GM15510 (cell line): ENCODE measurements at regions not wholly inside any gene's neighbourhood (a gene's known extent, or its start where the extent isn't known, plus 50 kb on each side); places are given as distances from the start of the nearest gene placed in this dataset.

Source experiments
- POLR2A ChIP-seq: IDR thresholded peaks from 3 replicates; pipeline ENCODE4 v1.6.1; 2011; ENCODE audit warnings: borderline replicate concordance; ENCODE audit not compliant: insufficient read length; ENCODE audit errors: extremely low read depth

DNA sequence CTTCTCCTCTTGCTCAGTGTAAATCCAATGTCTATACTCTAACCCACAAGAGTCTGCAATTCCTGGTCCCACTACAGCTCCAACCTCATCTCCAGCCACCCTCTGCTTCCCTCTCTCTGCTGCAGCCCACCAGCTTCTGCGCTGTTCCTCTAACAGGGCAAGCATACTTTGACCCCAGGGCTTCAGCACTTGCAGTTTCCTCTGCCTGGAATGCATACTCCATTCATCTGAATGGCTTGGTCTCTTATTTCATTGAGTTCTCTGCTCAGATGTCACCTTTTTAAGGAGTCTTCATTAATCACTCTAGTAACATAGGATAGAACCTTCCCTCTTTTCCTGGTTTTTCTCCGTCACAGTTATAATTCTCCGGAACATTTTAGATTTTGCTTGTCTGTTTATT, 141.6 kb downstream of the BUD13 start:
- TF ChIP-seq POLR2A: no peak

DNA sequence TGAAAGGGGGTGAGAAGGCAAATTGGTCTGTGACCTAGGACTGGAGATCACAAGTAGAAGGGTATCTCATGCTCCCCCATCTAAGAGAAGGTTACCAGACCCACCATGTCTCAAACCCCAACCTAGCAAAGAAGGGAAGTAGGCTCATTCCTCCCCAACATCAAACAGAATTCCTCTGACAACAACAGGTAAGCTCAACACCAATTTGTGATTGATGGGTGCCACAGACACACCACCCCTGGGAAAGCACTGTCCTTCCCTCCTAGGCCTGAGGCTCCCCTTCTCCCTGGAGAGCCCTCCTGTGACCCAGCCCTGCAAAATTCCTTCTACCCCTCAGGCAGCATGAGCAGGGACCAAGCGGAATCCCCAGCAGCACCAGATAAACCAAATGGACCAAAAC, 154.3 kb downstream of the BUD13 start:
- TF ChIP-seq POLR2A: no peak

DNA sequence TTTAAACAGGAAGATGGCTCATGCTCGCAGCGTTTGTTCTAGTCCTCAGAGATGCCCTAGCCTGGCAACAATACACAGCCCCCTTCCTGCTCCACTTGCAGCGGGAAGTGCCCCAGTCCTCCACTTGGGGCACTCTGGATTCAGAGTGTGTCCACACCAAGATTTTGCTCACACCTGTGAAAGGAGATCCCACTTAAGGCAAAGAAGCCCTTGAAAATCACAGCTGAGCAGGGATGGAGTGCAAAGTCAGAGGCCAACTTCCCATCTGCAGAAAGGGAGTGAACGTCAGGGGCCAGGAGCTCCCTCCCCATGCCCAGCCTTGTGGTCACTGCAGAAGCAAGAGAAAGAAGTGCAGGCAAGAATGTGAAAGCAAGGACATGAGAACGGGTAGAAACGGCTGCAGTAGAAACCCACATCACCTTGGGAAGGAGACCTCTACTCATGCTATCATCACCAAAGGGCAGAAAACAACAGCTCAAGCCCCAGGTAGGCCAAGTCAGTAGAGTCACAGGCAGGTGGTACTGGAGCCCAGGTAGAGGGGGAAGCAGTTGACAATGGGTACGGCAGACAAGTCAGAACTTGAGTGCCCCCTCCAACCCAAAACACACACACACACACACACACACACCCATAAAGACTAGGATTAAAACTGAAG, 157.4 kb downstream of the BUD13 start:
- no peak for TF ChIP-seq POLR2A

DNA sequence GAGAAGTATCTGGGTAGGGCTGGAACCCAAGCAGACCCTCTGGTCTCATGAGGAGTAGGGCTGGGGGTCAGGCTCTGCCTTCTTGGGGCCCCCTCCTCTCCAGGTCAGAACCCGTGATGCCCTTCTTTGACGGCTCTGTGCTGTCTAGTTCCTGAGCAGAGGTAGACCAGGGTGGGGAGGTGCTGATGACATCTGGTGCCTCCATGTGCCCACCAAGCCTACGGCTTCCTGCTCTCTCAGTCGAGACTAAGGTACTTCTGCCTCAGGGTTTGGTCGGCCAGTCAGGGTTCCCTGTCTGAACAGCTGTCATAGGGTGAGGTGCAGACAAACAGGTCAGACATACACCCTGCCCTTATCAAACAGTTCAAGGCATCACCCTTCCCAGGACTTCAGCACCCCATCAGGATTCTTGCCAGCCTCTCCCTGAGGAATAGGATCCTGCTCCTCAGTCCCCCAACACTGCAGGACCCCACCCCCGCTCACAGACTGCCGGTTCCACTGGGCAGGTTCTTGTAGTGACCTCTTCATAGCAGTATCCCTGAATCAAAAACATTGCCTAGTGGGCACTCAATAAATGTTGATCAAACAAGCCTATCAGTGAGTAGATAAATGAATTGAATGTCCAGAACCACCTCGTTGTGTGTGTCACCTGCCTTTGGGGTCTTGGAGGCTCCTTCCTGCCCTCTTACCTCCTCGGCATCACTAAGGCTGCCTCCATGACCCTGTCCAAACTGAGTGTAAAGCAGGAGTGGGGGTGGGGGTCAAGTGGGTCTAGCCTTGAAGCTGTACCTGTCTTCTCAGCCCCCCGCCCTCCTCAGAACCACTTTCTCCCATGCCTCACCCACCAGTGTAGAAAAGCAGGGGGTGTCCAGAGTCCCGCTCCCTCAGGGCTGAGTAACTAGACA, 158.2 kb downstream of the BUD13 start:
- TF ChIP-seq POLR2A: no peak

DNA sequence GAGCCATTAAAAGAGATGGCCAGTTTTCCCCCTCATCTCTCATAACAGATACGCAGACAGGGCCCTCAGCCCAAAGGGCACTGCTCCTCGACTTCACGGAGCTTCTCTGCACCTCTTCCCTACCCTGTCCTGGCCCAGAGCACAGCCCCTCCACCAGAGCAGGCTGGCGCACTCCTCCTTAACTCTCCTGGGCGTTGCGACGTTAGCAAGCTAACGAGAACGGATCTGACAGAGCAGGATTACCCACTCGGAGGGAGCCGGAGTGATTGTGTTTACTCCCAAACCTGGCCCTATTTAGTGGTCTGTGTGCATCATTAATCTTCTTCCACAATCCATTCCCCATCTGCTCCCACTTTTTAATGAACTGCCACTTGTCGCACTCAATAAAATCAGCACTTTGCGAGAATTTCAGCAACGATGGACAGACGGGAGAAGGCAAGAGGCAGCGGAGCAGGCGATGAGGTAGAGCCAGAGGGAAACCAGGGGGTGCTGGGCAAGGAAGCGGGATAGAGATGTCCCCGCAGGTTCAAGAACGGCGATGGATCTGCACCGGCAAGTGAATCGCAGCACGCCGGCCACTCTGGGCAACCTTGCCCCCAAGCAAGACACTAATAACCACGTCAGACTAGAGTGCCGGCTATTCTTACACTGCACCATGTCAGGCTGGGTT, 159.4 kb downstream of the BUD13 start:
- no peak for TF ChIP-seq POLR2A

DNA sequence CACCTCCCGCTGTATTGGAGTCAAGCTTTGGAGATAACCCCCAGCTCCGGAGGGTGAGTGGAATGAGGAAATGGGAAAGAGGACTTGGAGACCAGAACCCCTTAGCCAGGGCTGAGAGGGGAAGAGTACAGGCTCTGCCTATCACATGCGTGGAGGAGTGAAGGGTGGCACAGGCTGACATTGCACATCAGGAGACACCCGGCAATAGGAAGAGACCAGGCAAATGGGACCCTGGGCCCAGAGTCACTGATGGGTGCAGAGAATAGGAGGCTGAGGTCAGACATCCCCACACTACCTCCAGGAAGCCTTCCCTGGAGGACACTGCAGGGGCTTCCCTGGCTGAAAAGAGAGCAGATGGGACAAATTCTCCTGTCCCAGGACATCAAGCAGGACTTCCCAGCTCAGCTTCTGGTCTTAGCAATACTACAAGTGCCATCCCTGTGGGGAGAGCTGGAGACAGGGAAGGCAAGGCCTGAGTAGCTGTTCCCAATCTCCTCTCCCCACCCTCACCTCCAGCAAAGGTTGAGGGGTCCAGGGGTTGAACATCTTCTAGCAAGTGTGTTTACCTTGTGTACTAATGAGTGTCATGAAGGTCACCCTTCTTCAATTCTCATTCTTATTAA, 160.7 kb downstream of the BUD13 start:
- no peak for TF ChIP-seq POLR2A

DNA sequence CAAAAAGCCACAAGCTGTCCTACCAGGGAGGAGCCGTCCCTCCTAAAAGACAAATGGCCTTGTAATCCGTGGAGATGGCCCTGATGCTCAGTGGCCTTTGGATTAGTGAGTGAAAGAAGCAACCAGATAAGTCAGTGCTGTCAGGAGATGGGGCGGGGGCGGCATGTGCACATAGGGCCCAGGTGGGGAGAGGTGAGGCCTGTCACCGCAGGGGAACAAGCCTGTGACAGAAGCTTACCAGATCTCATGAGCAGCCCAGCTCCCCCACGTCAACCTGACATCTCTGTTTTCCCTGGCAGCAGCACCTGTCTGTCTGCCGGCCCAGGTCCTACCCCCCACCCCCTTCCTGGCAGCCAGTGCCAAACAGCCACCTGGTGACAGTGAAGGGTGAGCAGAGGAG, 162.6 kb downstream of the BUD13 start:
- no peak for TF ChIP-seq POLR2A

DNA sequence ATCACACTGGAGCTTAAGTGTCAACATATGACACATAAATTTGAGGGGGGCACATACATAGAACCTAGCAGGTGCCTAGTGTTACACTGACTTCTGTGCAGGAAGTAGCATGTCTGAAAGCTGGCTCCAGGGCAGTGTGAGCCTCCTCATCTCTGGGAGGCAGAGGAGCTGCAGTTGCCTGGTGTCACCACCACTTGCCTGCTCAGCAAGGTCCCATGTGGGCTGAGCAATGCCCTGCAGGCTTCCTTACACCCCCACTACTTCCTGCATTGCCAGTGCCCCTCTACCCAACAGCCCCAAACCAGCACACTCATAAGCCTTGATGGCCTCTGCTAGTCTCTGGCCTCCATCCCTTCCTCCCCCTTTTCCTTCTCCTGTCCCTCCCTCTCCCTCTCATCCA, 165.8 kb downstream of the BUD13 start:
- no peak for TF ChIP-seq POLR2A

DNA sequence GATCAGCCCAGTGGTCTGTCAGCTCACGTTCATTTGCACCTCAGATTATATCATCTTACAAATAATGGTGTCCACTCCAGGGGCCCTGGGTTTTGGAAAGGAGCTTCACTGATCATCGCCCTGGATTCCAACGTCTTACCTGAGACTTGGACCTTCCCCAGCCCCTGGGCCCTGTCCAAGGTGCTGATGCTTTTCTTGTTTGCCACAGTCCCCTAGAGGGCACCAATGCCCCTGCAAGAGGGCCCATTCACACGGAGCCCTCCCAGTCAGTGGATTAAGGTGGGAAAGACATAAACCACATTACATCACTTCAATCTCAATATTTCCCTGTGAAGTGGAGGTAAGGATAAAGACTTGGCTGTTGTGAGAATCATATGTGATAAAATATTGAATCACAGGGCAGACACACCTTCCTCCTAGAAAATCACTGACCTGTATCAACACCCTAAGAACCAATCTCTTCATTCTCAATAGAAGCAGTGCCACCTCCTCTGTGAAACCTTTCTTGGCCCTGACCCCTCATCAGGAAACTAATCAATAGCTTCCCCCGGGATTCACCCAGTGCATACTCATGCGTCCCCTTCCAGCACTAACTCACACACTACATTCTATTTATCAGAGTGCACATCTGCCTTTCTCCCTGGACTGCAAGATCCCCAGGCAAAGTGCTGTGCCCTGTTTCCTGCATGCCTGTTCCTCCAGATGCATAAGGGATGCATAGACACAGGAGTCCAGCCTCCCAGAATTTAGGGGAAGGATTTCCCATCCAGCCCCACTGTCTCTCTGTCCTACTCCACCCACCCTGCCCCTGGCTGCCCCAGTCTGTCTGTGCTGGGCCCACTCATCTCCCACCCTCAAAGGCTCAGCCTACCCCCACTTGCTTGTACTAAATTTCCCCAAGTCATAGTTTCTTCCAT, 167.0 kb downstream of the BUD13 start:
- no peak for TF ChIP-seq POLR2A

DNA sequence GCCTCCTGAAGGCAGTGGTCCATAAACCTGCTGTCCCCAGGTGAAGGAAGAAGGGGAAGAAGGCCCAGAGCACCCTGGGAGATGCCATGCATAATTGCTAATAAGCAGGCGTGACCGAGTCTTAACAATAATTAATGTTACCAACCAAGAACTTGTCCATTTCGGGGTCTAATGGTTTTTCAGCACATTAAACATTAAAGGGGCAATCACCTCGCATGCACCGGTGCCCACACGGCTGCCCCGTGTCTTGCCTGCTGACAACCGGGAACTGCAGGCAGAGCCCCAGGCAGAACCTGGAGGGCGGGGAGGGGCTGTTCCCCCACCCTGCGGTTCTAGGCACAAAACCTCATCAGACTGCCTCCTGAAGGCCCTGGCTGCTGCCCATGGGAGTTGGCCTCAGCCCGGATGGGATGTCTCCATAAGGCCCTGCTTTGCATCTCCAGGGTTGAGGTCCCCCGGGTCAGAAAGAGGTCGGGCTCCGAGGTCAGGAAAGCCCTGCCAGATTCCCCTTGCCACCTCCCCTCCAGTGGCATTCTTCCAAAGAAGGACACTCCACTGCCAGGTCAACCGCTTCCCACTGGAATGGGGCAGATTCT, 169.0 kb downstream of the BUD13 start:
- no peak for TF ChIP-seq POLR2A

DNA sequence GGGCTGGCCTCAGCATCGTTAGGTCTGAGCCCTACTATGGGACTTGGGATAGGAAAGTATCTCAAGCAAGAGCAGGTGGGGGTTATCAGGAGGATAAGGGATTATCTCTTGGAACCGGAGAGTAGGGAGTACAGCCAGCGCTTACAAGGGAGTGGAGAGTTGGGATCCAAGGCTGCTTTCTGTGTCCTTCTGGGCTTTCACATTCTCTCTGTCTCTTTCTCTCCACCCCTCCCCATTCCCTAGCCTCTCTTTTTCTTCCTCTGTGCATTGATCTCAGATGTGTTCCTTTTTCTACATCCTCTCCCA, 170.2 kb downstream of the BUD13 start:
- no peak for TF ChIP-seq POLR2A

DNA sequence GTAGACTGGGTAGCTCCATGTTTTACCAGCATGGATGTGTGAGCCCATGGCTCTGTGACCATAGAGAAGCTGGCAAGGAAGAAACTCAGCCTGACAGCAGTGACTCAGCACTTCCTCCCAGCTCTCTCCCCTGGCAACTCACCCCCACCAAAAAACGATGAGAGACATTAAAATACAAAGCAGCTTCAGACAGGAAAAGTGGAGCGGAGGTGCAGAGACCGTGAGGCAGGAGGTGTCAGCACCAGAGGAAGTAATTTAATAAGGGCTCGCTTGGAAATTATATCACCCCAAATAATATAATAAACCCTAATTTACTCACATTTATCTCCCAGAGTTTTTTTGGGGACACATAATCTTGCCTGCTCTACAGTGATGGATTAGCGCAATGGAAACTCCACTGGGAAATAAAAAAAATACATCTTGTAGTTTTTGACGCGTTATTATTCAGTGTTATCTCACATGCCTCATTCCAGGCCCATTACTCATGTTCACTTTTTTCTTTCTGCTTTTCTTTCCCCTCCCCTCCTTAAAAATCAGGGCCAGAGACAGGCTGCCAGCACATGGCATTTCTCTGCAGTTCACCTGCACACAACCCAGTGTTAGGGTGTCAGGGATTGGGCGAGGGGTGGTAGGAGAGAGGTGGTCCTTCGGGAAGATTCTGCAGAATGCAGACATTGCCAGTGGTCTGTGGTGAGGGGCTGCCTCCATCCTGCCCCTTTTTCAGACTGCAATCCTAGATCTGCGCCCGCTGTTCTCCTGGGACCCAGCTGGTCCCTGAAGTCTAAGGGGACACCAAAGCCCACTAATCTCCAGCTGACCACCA, 170.8 kb downstream of the BUD13 start:
- no peak for TF ChIP-seq POLR2A

DNA sequence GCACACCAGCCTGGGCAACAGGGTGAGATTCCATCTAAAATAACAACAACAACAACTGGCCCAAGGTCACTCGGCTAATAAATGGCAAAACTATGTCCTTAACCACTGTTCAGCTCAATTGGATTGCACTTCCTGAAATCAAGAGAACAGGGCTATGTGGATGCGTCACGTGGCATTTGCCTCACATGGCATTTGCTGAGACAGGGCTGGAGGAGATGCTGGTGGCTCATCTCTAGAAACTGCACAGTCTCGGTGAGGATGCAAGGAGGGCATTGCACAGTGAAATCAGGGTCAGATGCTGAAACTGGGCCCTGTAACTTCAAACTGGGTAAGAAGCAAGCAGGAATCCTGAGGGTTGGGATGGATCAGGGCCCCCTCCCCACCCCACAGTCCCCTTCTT, 171.9 kb downstream of the BUD13 start:
- no peak for TF ChIP-seq POLR2A

DNA sequence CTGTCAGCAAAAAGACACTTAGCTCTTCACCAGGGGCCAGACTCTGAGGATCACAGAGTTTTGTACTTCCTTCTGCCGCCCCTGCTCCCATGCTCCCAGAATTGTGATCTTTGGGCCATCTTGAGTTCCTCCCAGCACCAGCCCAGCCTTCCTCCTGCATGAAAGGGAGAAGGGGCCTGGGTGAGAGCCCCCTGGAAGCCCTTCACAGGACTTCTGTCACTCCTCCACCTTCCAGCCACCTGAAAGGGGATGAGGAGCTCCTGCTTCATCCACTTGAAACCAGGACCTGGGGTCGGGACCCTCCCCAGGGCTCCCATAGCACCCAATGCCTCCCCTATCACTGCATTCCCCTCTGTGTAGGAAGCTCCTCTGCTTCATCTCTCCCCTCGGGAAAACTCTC, 174.2 kb downstream of the BUD13 start:
- no peak for TF ChIP-seq POLR2A

DNA sequence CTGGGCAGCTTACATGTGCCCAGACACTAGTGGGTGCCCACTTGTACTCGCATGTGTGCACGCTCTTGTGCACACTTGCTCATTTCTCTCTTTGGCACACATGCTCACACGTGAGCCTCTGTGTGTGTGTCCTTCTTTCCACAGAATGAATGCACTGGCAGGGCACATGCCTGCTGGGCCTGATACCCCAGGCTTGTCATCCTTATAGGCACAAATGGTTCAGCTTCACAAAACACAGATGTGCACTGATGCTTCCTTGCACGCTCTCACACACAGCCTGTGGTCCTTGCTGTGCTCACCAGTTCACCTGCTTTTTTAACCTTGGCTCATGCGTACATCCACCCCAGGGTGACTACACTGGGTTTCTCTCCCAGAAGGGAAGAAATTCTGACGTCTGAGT, 174.8 kb downstream of the BUD13 start:
- TF ChIP-seq POLR2A: no peak
